RPMI7951 (cell line): ENCODE measurements at regions not wholly inside any gene's neighbourhood (a gene's known extent, or its start where the extent isn't known, plus 50 kb on each side); places are given as distances from the start of the nearest gene placed in this dataset.

Experiments used
- DNase-seq: peaks from one replicate; pipeline ENCODE4 v3.0.0-alpha.2; 2012; ENCODE audit warnings: low read depth

DNA sequence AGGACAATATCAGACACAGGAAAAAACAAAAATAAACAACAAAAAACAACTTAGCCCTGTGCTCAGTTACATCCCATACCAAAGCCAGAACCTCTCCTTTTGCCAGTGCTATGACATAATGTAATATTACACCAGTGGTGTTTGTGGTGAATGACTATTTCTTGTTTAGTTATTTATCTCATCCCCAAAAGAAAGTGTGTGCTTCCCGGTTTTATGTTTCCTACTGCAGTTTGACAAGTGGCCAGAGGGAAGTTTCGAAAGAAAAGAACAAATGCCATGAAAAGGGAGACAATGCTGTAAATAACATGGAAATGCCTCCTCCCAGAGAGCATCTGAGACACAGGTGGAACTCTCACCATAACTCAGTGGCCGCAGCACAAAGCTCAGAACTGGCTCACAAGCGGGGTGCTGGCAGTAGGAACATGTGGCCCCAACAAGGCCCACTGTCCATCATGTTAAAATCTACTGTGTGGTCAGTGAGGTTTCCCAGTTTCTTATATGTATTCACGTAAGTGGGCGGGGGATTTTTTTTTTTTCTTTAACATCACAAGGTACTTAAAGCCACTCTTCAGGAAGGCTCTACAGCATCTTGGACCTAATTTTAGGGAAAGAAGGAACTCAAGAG, 158.2 kb downstream of the BARHL2 start:
- DNase-seq, result no peak

DNA sequence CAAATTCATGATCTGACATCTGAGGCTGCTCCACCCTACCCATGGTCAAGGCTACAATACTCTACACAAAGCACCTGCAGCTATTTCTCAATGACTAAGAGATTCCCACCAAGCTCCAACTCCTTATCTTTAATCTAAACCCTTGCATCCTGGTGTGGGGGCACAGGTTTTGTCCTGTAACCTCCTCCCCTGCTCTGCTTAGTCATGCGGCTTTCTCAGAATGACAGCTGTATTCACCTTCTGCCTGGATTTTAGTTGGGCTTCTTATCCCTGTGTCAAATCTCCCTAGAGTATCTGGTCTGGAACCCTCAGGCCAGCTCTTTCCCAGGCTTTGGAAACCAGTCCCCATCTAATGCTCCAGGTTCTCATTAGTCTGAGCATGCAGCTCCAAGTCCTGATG, 159.0 kb downstream of the BARHL2 start:
- DNase-seq, result peak; percentile 9

DNA sequence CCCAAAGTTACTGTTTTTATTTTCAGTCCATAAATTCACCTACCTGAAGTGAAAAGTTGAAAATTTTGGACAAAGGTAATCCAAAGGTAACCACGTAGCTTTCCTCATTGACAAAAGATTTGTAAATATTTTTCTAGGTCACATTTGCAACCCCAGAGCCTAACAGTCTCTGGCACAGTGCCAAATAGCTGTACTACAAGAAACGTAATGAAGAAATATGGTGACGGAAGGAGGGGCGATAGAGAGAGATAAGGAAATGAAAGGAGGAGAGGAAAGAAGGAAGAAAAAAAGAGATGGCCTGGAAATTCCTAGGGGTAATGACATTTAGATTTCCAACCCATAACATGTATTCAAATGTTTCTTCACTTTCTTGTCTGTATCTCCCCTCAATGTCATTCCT, 159.4 kb downstream of the BARHL2 start:
- DNase-seq, result no peak

DNA sequence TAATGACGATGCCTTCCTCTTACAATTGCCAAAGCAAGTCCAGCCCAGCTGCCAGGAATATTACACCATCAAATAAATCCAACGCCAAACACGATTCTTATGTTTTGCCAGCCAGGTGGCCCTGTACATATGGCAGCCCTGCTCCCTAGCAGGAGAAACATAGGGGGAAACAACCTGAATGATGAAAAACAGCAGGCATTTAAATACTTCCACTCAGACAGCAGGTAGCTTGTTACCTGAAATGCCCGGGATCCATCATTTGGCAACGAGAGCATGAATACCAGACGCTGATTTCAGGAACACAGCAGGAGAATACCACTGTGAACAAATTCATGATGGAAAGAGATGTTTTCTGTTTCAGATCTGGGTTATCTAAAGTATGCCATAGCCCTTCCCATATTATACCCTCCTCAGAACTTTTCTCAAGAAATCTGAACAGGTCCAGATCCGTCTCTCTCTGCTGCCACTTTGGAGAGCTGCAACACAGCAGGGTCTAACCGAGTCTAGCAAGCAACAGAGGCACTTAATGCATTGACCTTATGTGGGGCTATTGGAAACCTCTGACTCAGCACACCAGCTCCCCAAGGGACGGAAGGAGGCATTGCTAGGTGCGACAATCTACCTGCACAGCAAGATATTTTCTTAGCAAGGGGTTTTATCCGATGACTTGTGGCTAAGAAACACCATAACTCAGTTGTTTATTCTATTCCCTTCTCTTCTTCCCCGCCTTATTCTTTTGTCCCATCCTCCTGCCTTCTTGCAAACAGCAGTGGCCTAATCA, 166.3 kb downstream of the BARHL2 start:
- DNase-seq, result no peak

DNA sequence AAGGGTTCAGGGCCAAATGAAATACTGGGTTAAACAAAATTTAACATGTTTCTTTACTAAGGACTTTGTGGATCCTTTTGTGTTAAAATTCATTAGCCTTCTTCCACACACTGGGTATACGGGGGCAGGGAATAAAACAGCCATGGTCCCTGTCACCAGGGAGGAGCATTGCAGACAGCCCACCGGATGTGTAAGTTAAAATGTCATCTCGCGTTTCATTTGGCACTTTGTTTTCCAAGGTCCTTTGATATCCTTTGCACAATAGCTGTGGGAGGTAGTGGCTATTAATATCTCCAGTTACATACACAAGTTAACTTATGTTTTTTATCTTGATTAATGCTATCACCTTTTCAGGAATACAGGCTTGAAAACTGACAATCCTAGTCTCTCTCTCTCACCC, 172.7 kb downstream of the BARHL2 start:
- DNase-seq, result no peak

DNA sequence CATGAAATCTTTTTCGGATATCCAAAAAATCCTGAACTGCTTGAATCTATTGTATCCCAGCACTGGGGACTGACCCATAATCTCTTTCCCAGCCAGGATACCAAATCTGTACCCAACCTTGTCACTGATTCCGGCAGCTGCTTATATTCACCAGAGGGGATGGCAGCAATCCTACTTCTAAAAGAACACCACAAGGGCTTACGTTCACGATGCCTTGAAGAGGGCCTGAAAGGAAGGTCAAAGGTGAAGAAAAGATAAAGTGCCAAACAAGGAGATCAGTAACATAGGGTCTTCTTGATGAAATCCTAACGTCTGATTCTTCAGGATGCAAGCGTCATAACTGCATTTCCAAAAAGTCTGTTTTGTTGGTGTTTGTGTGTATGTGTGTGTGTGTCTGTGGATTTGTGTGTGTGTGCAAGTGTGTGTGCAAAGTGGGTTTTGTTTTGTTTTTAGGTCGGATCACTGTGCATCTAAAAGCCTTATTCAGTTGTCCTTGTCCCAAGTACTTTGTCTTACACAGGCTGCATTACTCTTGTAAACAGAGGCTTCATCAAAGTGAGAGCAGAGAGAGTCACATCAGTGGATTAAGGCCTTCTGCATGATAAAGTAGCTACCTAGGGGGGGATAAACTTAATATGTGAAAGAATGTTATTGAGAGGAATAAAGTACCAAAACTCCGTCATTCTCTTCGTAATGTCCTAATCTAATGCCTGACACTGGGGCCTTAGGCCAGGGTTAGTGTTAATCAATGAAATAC, 179.3 kb downstream of the BARHL2 start:
- no peak for DNase-seq

DNA sequence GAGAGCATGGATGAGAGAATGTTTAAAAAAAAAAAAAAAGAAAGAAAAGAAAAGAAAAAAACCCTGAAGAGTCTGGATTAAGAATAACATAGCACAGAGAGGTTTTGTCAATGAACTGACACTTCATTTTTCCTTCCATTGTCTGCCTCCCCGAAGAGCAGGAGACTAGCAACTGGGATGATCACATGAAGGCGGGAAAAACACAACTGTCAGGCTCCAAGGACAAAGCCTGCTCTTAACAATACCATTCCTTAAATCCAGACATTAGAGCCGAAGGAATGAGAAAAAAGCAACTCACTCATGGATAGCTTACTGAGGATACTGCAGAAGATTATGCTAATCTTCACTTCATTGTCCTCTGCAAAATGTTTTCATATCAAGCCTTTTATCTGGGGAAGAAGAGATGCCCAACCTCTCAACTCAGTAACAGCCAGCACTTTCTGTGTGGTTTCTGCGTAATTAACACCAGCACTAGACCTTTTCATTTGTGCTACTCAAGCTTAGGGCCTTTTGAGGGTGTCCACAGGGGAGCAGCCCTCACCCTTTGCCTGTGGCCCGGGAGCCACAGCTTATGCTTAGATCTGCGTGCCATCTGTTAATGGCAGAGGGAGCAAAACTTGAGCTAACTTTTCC, 182.3 kb downstream of the BARHL2 start:
- DNase-seq, result no peak

DNA sequence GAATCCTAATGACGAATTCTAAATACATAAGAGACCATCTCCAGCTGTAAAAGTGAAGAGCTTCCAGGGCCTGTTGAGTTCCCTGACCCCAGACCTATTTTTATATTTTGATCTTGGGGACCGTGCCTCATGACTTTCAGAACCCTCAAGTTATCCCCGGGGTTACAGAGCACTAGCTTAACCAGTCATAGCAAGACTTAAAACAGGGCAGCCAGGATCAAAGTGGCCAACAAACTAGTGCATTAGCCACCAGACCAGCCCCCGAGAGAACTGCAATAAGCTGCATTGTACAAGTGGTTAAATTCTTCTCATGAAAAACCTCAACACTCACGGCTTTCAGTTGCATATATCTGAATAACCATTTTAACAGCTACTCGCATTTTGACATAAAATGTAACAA, 183.0 kb downstream of the BARHL2 start:
- no peak for DNase-seq

DNA sequence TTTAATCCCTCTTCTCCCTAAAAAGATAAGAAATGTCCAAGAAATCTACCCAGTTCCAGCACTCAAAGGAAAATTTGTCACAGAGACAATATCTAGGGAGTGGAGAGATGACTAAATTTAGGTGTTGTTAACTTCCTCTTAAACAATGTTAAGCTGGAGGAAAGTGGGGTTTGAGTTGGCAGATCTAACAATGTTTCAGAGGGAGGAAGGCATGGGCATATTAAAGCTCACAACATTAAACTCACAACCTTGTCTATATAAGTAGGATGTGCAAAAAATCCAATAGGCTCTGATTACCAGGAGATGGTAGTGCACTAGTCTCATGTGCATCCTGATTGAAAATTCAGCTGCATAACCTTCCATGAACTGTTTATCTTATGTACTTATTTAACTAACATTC, 190.1 kb downstream of the BARHL2 start:
- no peak for DNase-seq

DNA sequence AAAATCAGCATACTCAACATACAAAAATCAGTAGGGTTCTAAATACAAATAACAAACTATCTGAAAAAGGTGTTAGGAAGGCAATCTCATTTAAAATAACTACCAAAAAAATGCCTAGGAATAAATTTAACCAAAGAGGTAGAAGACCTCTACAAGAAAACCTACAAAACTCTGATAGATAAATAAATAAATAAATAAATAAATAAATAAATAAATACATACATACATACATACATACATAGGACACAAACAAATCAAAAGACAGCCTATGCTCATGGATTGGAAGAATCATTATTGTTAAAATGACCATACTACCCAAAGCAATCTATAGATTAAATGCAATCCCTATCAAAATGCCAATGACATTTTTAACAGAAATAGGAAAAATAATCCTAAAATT, 194.7 kb downstream of the BARHL2 start:
- DNase-seq, result no peak

DNA sequence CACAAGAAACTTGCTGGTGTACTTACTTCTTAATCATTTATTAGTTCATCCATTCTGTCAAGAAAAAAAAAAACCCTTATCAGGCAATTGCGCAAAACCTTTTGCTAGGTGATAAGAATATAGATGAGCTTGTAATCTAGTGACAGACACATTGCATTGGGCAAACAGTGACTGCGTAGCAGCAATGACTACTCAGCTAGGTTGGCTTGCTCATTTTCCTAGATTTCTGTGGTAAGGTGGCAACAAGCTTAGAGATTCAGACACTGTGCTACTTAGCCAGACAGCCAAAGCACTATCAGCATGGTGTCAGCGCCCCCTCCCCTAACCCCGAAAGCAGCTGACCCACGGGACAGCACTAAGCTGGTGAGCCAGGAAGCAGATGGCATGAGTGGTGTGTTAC, 203.1 kb downstream of the BARHL2 start:
- no peak for DNase-seq

DNA sequence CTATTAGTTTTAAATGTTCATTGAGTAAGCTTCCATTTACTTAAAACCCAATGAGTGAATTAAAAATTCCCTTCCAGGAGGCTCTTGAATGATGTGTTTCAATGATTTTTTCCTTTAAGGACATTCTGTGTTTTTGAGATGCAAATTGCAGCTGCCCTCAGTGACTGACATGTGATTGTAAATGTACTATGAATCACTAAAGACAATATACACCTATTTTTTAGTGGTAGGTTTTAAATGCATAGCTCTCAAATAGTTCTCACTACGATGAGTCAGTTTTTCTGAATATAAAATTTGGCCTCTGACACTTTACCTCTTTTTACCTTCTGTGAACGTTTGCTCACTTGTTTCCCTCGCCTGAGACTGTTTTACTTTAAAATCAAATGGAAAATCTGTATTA, 204.7 kb downstream of the BARHL2 start:
- no peak for DNase-seq

DNA sequence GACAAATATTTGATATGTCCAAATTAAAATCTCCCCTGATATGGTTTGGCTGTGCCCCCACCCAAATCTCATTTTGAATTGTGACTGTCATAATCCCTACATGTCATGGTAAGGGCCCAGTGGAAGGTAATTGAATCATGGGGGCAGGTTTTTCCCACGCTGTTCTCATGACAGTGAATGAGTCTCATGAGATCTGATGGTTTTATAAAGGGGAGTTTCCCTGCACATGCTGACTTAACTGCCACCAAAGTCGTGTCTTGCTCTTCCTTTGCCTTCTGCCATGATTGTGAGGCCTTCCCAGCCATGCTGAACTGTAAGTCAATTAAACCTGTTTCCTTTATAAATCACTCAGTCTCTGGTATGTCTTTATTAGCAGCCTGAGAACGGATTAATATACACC, 207.0 kb downstream of the BARHL2 start:
- no peak for DNase-seq

DNA sequence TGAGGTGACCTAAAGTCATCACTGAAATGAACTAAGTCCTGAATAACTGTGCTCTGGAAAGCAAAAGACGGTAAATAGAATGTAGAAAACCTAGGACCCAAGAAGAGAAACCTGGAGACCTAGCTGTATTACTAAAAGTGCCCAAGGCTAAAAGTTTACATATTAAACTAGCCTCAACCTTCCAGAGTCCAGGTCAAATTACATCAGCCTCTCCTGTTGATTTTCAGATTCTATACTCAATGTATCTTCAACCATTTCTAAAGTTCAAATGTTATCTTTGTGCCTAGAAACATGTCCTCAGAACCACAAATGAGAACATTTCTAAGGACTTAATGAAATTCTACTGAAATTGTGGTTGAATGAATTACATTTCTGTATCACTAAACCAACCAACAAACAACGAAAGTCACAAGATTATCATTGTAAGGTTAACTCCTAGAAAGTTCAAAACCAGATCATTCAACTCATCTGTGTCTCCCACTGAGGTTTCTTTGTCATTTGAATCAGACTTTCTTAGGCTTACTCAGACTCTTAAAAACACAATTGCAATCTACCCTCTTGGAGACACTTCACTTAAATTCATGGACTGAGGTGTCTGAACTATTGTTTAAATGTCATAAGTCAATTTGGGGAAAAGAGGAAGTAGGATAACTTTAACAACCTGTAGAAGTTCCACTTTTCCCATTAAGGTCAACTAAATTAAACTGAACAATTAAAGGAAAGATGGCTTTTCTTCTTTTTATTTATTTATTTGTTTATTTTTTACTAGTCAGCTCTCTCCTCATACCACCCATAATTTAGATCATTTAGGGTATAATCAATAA, 207.7 kb downstream of the BARHL2 start:
- DNase-seq, result no peak

DNA sequence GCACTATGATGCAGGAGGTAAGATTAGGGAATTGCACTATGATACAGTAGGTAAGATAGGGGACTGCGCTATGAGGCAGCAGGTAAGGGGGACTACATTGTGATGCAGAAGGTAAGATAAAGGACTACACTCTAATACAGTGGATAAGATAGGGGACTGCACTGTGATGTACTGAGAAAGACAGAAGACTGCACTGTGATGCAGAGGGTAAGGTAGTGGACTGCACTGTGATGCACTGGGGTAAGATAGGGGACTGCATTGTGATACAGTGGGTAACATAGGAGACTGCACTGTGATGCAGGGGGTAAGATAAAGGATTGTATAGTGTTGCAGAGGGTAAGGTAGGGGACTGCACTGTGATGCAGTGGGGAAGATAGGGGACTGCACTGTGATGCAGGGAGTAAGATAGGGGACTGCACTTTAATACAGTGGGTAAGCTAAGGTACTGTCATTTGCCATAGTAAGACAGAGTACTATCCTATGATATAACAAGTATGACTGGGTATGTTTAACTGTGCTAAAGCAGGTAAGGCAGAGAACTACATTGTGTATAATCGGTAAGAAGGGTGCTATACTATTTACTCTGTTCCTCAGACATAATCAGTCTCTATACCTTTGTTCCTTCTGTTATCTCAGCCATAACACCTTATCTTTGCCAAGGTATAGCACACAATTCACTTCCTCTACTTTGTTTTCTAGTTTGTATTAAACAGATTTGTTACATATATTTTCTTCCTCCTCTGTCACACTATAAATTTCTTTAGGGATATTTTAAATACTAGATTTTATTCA, 208.5 kb downstream of the BARHL2 start:
- DNase-seq, result no peak

DNA sequence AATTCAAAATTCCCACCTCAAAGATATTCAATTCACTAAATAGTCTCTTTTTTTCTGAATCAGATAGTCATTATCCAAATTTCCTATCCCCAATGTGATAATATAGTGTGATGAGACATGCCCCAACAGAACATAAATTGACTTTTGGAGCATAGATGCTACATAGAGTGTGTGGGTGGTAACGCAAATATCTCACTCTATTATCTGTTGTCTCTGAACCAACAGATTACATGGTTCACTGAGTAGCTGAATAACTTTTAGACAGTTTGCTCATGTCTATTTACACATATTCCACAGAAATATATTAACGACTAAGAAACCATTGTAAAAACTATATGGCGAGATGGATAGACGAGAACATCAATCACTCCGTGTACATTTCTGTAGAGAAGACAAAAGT, 209.9 kb downstream of the BARHL2 start:
- no peak for DNase-seq

DNA sequence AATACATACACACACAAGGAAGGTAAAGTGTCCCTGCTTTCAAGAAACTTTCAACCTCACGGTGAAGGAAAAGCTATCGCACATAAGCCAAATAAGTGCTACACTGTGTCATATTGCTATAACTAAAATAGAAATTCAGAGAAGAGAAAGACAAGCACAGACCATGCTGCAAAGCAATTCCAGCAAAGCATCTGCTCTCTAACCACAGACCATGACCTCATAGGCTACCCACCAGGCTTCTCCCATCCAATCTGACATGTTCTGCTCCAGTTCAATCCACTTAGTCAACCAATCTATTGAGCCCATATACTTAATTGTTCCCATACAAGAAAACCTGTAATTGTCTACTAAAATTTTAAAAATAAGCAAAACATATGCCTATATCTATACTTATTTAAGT, 211.3 kb downstream of the BARHL2 start:
- DNase-seq, result no peak

DNA sequence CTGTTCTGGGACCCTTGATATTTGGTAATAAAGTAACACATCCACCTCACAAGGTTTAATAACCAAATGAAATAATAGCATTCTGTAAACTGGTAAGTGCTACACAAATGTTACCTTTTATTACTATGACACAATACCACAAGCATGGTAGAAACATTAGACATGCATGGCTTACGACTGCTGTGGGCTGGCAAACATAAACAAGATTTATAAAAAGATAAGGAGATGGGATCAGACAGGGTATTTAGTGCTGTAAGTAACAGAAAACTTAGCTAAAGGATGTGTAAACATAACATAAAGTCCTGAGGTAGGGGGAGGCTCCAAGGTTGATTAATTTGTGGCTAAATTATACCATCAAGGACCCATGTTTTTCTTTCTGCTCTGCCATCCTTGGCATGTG, 212.6 kb downstream of the BARHL2 start:
- peak; percentile 32 for DNase-seq

DNA sequence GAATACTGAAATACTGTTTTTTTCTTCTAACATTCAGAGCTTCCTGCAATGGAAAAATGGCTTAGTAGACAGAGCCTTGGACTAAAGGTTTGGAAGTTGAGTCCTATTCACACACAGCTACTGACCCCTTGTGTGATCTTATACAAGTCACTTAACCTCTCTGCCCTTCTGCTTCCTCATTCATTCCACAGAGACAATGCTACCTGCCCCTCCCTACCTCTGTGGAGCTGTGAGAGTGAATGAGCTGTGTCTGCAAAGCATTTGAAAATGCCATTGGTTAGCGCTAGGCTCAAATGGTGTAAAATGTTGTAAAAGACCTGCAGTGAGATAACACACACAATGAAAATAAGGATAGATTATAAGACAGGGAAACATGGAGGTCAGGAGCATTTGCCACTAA, 214.4 kb downstream of the BARHL2 start:
- DNase-seq, result no peak

DNA sequence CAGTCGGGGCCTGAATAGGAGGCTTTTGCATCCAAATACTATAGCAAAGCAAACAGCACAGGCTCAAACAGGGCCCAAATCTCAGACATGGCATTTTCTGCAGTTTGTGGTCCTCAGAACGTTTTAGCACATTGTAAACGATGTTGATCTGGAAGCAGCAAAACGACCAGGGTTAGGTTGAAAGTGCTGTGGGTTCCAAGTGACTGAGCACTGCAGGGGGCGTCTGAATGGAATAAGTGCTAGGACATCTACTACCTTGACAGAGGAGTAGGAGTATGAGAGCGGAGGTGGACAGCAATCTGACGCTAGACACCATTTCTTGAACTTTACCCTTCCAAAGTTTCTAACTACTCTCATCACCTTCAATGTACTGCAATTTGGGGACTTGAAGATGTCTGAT, 214.9 kb downstream of the BARHL2 start:
- no peak for DNase-seq

DNA sequence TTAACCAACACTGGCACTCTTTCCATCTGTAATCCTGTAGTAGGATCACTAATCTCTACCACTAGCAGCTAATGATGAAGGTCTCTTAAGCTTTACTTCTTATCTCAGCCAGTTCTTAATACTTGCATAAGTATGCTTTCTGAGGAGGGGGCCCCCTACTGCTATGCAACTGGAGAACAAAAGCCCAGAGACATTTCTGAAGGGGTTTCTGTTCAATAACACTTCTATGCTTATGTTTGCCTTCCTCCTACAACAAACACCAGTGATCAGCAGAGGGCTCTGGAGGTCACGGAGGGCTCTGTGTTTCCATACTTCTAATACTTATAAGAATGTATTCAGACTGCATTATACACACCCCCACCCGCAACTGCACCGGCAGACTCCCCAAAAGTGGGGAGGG, 215.8 kb downstream of the BARHL2 start:
- DNase-seq, result no peak
